OCI-LY7 (cell line): ENCODE measurements at regions not wholly inside any gene's neighbourhood (a gene's known extent, or its start where the extent isn't known, plus 50 kb on each side); places are given as distances from the start of the nearest gene placed in this dataset.

Source experiments
- BruUV-seq: library from RNA; stranded (reverse); fragments of 400-500 nt; replicated peaks from 2 replicates; lab custom pipeline; 2021; lab: Mats Ljungman, UMichigan
- CTCF ChIA-PET: fragments of 300-600 bp; sonication (Branson Sonifier 250); formaldehyde crosslinking; loops from one replicate; lab custom pipeline; 2022; ENCODE audit warnings: antibody characterized with exemption; ENCODE audit not compliant: unreplicated experiment; lab: Charles Lee
- POLR2A ChIA-PET: fragments of 300-600 bp; sonication (Branson Sonifier 250); formaldehyde crosslinking; loops from one replicate; lab custom pipeline; 2022; ENCODE audit warnings: antibody characterized with exemption; lab: Charles Lee
- DNase-seq: peaks from one replicate; pipeline ENCODE4 v3.0.0-alpha.2; 2015; ENCODE audit warnings: low spot score
- H2AFZ ChIP-seq: fragments of 200-600 bp; sonication (generic), shearing (Covaris generic); 2 replicates; pipeline ENCODE4 v1.6.1; 2014; ENCODE audit warnings: mild to moderate bottlenecking, antibody characterized with exemption, low read length, moderate library complexity
- H3K27ac ChIP-seq: fragments of 200-600 bp; sonication (generic); 2 replicates; pipeline ENCODE4 v1.5.1; 2014; ENCODE audit warnings: mixed run types, low read depth, mild to moderate bottlenecking, moderate library complexity, low read length, inconsistent platforms; ENCODE audit not compliant: poor library complexity, severe bottlenecking
- H3K36me3 ChIP-seq: fragments of 200-600 bp; sonication (generic); 2 replicates; pipeline ENCODE4 v1.6.1; 2014; ENCODE audit warnings: mild to moderate bottlenecking, antibody characterized with exemption, low read length, moderate library complexity, mixed read lengths; ENCODE audit not compliant: insufficient read depth
- H3K4me1 ChIP-seq: fragments of 200-600 bp; sonication (generic); 2 replicates; pipeline ENCODE4 v1.5.1; 2014; ENCODE audit warnings: mild to moderate bottlenecking, low read length; ENCODE audit not compliant: insufficient read depth, poor library complexity, severe bottlenecking
- H3K4me2 ChIP-seq: fragments of 200-600 bp; sonication (generic); 2 replicates; pipeline ENCODE4 v1.6.1; 2014; ENCODE audit warnings: mild to moderate bottlenecking, low read length
- H3K4me3 ChIP-seq: fragments of 200-600 bp; sonication (generic); 2 replicates; pipeline ENCODE4 v1.5.1; 2014; ENCODE audit warnings: mild to moderate bottlenecking, low read depth, low read length; ENCODE audit not compliant: poor library complexity, severe bottlenecking
- H3K79me2 ChIP-seq: fragments of 200-600 bp; sonication (generic); 2 replicates; pipeline ENCODE4 v1.6.1; 2016; ENCODE audit warnings: low read depth, mild to moderate bottlenecking, low read length, moderate library complexity, mixed read lengths; ENCODE audit not compliant: insufficient read depth
- H3K9me2 ChIP-seq: fragments of 200-600 bp; sonication (generic); 2 replicates; pipeline ENCODE4 v1.6.1; 2016; ENCODE audit warnings: mild to moderate bottlenecking, low read length, mixed read lengths; ENCODE audit not compliant: insufficient read depth
- H3K9me3 ChIP-seq: fragments of 200-600 bp; sonication (generic); 2 replicates; pipeline ENCODE4 v1.6.1; 2014; ENCODE audit warnings: mild to moderate bottlenecking, mixed run types, low read length, mixed read lengths
- H4K20me1 ChIP-seq: fragments of 200-600 bp; sonication (generic); 2 replicates; pipeline ENCODE4 v1.6.1; 2014; ENCODE audit warnings: mild to moderate bottlenecking, antibody characterized with exemption, low read length, moderate library complexity, mixed read lengths; ENCODE audit not compliant: insufficient read depth
- CTCF ChIP-seq: fragments of 200-600 bp; sonication (generic); conservative IDR thresholded peaks from 2 replicates; pipeline ENCODE4 v1.5.1; 2014; ENCODE audit warnings: mild to moderate bottlenecking, antibody characterized with exemption, low read length, moderate library complexity, mixed read lengths
- EZH2phosphoT487 ChIP-seq: fragments of 200-600 bp; sonication (generic); IDR thresholded peaks from 2 replicates; pipeline ENCODE4 v1.6.1; 2018; ENCODE audit warnings: low read depth, borderline replicate concordance, mild to moderate bottlenecking, mixed run types, antibody characterized with exemption, low read length, moderate library complexity, mixed read lengths
- intact Hi-C: fragments of 100-400 bp; cut with micrococcal nuclease; formaldehyde crosslinking; loops from one replicate; pipeline ENCODE4 v1.10.0; 2022; ENCODE audit not compliant: unreplicated experiment

DNA sequence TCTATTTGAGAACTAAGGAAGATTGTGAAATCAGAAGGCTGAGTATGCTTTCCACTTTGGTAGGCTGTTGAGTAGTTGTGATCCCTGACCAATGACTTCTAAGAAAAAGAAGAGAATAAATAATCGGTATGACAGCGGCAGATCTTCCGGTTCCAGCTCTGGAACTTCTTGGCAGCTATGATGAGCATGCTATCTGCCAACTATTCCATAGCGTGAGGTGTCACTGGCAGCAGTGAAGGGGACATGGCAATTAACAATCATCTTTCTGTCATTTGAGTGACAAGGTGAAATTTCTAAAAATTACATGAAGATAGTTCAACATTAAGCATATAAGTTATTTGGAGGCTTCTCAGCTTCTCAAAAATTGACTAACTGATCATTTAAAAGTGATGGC, 140.1 kb upstream of the NETO1 start:
- Histone ChIP-seq H3K9me3 (no peaks in the 10 kb centered on the region), H3K36me3 (no peaks in the 10 kb centered on the region), H3K4me2 (no peak overlapping the region), H3K9me2 (no peaks in the 10 kb centered on the region), H3K79me2 (no peaks in the 10 kb centered on the region), H3K27ac (no peak overlapping the region), H4K20me1 (no peaks in the 10 kb centered on the region), H2AFZ (no peak overlapping the region), H3K4me3 (no peak overlapping the region), H3K4me1 (no peaks in the 10 kb centered on the region)
- intact Hi-C loops = no loop called here
- BruUV-seq = no TSS peak
- POLR2A ChIA-PET = no interaction called here
- CTCF ChIA-PET = no interaction called here
- no peak for TF ChIP-seq CTCF
- no peak for TF ChIP-seq EZH2phosphoT487
- no peak for DNase-seq

GRCh38 chr18:73007195-73007914, 139.6 kb upstream of the NETO1 start:
- BruUV-seq = no TSS peak
- POLR2A ChIA-PET = no interaction called here

More at GRCh38 chr18:73007195-73007914, 139.6 kb upstream of the NETO1 start:
- intact Hi-C loops = no loop called here
- TF ChIP-seq EZH2phosphoT487 (no peak), CTCF (no peak)
- no peak overlapping the region for H3K4me3 ChIP-seq
- no peaks in the 10 kb centered on the region for H3K4me1 ChIP-seq
- DNase-seq = no peak
- no peaks in the 10 kb centered on the region for H3K79me2 ChIP-seq
- no peaks in the 10 kb centered on the region for H4K20me1 ChIP-seq
- H3K4me2 ChIP-seq = no peak overlapping the region
- H2AFZ ChIP-seq = no peak overlapping the region
- CTCF ChIA-PET = no interaction called here
- no peaks in the 10 kb centered on the region for H3K9me3 ChIP-seq
- H3K9me2 ChIP-seq = no peaks in the 10 kb centered on the region
- no peak overlapping the region for H3K27ac ChIP-seq
- no peaks in the 10 kb centered on the region for H3K36me3 ChIP-seq
